ENCODE measurements at regions not wholly inside any gene's neighbourhood (a gene's known extent, or its start where the extent isn't known, plus 50 kb on each side); places are given as distances from the start of the nearest gene placed in this dataset.

GRCh38 chr3:170751899-170752293 is 118.1 kb downstream of the RPL22L1 start:
- no peak for DNase-seq

DNA sequence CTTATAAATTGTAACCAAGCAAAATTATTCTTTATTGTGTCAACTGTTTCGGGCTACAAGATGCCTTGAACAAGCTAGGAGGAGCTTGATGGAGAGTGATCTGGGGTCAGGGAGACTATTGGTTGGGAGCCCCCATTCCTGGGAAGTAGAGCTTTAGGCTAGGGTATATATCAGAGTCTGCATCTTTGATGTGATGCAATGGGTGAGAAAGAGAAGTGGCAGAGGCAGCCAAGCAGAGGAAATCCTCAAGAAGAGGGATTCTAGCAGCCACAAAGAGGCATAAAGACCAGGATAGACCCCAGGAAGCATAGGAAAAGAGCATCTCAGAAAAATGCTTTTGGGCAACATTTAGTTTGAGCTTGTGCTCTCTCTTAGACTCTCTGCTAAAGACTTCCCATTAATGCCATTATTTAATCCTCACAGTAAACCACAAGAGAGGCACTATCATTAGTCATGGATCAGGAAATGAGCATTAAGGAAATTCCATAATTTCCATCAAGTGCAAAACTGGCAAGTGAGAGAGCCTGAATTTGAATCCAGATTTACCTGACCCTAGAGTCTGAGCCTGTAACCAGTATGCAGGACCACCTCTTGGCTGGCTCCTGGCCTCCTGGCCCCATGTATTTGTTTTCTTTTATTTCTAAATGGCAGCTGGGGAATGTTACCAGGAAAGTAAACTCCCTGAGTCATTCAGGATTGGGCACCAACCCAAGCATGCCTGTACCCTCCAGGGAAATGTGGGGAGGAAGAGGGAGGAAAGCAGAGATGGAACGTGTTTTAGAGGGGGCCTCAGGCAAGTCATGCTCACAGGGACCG is 118.7 kb downstream of the RPL22L1 start:
- peak; percentile 49 for DNase-seq

GRCh38 chr3:170750478-170750830 is 119.5 kb downstream of the RPL22L1 start:
- no peak for DNase-seq

- no peak for DNase-seq
These were observed 120.1 kb downstream of the RPL22L1 start for GRCh38 chr3:170749765-170750477.

DNA sequence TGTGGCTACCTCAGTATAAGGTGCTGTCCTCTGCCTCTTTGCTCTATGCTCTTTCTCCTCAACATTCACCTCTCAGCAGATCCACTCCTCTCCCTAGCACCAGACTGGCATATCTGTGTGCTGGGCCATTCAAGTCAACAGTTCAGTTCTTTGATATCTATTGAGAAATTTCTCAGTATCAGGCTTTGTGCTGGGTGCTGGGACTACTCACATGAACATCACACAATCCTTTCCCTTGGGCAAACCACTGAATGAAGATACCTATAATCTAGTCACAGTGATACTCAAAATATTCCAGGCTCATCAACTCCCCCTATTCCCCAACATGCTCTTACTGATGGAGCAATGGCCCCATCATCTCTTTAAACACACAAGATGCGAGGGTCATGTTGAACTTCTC is 120.8 kb downstream of the RPL22L1 start:
- no peak for DNase-seq

- no peak for DNase-seq
These were observed 123.6 kb downstream of the RPL22L1 start for GRCh38 chr3:170746175-170746942.

DNA sequence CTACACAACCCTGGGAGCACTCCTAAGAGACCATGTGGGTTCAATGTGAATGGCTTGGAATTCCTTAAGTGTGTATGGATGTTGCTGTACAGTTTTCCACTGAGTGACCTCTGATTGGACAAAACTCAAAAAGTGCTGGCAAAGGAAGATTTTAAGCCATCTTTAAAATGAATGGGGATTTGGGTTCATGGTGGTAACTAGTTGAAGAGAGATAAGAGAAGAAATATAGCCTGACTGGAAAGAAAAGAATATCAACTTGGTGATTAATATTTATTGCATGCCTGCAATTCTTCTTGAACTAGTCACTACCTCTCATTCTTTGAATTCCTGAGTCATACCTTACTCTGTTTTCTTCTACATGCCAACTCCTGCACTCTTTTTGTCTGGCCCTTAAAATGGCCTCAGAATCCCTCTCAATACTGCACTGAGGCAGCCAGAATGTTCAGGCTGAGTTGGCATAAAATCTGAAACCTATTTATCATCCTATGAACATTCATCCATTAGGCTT is 124.7 kb downstream of the RPL22L1 start:
- DNase-seq = no peak

GRCh38 chr3:170741756-170742529 is 128.1 kb downstream of the RPL22L1 start:
- DNase-seq = no peak

- peak; percentile 52 for DNase-seq
These were observed 129.0 kb downstream of the RPL22L1 start for GRCh38 chr3:170740726-170741591.

GRCh38 chr3:170740285-170740684 is 129.7 kb downstream of the RPL22L1 start:
- DNase-seq = no peak

GRCh38 chr3:170739410-170739809 is 130.6 kb downstream of the RPL22L1 start:
- no peak for DNase-seq

- DNase-seq = no peak
These were observed 131.2 kb downstream of the RPL22L1 start for GRCh38 chr3:170738766-170739165.

GRCh38 chr3:170737498-170738162 is 132.4 kb downstream of the RPL22L1 start:
- no peak for DNase-seq

DNA sequence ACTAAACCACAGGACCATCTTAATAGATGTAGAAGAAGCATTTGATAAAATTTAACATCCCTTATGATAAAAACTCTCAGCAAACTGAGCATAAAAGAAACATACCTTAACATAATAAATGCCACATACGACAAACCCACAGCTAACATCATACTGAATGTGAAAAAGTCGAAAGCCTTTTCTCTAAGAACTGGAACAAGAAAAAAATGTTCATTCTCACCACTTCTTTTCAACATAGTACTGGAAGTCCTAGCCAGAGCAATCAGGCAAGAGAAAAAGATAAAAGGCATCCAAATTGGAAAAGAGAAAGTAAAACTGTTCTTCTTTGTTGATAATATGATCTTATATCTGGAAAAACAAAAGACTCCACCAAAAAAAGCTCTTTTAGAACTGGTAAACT is 134.2 kb downstream of the RPL22L1 start:
- no peak for DNase-seq

DNA sequence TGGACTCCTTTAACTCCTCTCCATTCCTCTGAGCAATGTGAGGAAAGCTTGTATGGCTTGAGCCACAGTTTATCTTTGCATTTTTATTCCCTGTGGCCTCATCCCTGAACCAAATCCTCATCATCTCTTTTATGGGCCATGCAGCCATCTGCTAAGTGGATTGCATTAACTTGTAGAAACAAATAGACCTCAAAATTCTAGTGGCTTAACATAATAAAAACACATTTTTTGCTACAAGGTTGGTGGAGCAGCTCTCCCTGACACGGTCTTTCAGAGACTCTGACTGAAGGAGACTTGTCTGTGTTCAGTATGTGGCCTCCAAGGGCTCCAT is 135.3 kb downstream of the RPL22L1 start:
- no peak for DNase-seq

DNA sequence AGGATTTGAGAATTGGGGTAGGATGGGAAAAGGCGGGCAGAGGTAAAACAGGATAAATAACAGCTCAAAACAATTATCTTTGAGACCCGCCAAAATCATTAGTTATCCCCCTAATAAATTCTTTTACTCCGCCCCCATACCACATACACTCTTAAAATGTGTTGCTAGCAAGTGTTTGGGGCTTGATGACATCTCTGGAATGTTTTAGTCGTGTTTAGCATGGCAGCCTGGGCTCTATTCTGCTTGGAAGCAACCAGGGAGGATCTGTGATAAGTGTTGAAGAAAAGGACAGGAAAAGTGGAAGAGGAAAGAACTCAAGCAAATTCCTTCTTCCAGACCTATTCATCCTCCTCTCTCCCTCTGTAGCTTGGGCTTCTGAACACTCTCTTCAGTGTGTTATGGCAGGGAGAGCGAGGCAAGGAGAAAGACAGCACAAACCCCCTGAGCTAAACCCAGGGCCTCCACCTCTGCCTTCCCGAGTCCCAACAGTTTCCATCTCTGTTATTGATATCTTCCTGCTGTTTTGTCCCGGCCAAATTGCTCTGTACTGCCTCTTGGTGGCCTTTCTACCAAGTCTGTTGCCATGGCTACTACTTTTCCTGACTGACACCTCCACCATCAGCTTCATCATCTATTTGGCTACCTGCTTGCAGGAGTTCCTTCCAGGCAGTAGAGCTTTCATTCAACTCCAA is 135.8 kb downstream of the RPL22L1 start:
- no peak for DNase-seq

- DNase-seq = no peak
These were observed 137.2 kb downstream of the RPL22L1 start for GRCh38 chr3:170732660-170733245.

DNA sequence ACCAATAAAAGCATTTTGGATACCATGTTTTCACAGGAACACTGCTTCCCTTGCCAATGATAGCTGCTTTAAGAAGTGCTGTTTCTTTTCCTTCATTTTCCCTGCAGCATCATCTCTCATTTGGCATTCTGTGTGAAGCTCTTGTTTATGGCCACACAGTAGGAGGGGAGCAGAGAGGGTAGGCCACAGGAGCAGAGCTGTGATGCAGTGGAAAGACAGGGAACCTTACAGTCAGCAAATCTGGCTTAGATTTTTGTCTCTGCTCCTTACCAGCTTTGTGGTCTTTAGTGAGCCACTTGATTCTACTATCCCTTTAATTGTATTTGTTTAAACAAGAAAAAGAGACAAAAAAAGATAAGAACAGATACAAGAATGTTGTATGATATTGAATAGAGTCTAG is 138.7 kb downstream of the RPL22L1 start:
- DNase-seq = no peak

GRCh38 chr3:170730071-170730812 is 139.8 kb downstream of the RPL22L1 start:
- no peak for DNase-seq

Data from right forelimb (tissue), 1 donor.